ENCODE measurements at regions not wholly inside any gene's neighbourhood (a gene's known extent, or its start where the extent isn't known, plus 50 kb on each side); places are given as distances from the start of the nearest gene placed in this dataset.

GRCh38 chr7:110521357-110521911 lies 569.5 kb upstream of the LRRN3 start:
- Histone ChIP-seq H3K27ac (ENCODE audit: extremely low read length, insufficient read depth, low read length) (peak overlapping the region; percentile 84), H3K9me3 (ENCODE audit: low read length) (peaks cover 5% of the 10 kb centered on the region; the same call in 1 of the 2 replicates), H3K36me3 (replicated peaks in 1 of 2; ENCODE audit: control insufficient read depth in 1 of 2, insufficient read depth in 2 of 2, low read length in 2 of 2) (no peaks in the 10 kb centered on the region), H3K4me3 (replicated peaks in 1 of 3; ENCODE audit: insufficient read depth in 1 of 3, low read depth in 2 of 3, low read length in 3 of 3) (peak overlapping the region in 1 of 3 experiments; percentile 12; a peak in 1 of 6 replicates), H2AFZ (ENCODE audit: low read length) (no peak overlapping the region), H4K20me1 (ENCODE audit: insufficient read depth, low read length) (no peaks in the 10 kb centered on the region), H3K4me1 (ENCODE audit: insufficient read depth, low read length) (peaks cover 36% of the 10 kb centered on the region), H3K79me2 (ENCODE audit: insufficient read depth, low read length) (no peaks in the 10 kb centered on the region), H3K9ac (ENCODE audit: insufficient read depth, low read depth, low read length) (peak overlapping the region; percentile 69; the same call in 1 of the 2 replicates), H3K27me3 (ENCODE audit: control insufficient read depth in 1 of 2, insufficient read depth in 2 of 2, low read length in 2 of 2) (no peaks in the 10 kb centered on the region), H3K4me2 (ENCODE audit: low read depth, low read length) (peak overlapping the region; percentile 55)
- POLR2A ChIA-PET: no interaction called here
- WGBS (ENCODE audit: low lambda C conversion rate): 6% methylated on average over 8 of the region's 8 CpGs
- in situ Hi-C loops (cut with HindIII; ENCODE audit: extremely low pct_ligation_motif_present, low pct_unique_long_range_greater_than_20kb) (no loop called here), intact Hi-C loops (cut with micrococcal nuclease; ENCODE audit: unreplicated experiment) (loop anchor here (10.0 kb wide), 1 partner anchor 503 kb away; no protein-coding TSS in a partner anchor)
- CTCF ChIA-PET (ENCODE audit: low intra/inter-chr PET ratio, low total read pairs): no interaction called here
- BruUV-seq (replicated peaks): no TSS peak
- peak; percentile 50 for DNase-seq (ENCODE audit: low spot score)
- peak; percentile 39 for ATAC-seq
- FAIRE-seq: no peak
- TF ChIP-seq HDAC1 (CRISPR knock-in tag; IDR thresholded peaks at IDR 0.05) (0 out of 2 replicates have a peak, but pooled peaks have one; percentile 27), TERF1 (CRISPR knock-in tag; IDR thresholded peaks at IDR 0.05) (no peak), FOXP1 (IDR thresholded peaks at IDR 0.05) (no peak), FOXP1 (CRISPR knock-in tag; IDR thresholded peaks at IDR 0.05) (peak; percentile 75), CEBPB (IDR thresholded peaks at IDR 0.05; ENCODE audit: borderline replicate concordance, low read depth, low read length) (peak; percentile 10; the same call in 1 of the 2 replicates), FOSL2 (CRISPR knock-in tag; IDR thresholded peaks at IDR 0.05) (0 out of 2 replicates have a peak, but pooled peaks have one; percentile 8), ZNF570 (CRISPR knock-in tag; IDR thresholded peaks at IDR 0.05; ENCODE audit: borderline replicate concordance) (no peak), NFATC3 (CRISPR knock-in tag; IDR thresholded peaks at IDR 0.05) (no peak), ZNF335 (CRISPR knock-in tag; IDR thresholded peaks at IDR 0.05) (no peak), SAP130 (CRISPR knock-in tag; IDR thresholded peaks at IDR 0.05; ENCODE audit: low read depth) (peak; percentile 36; the same call in 1 of the 2 replicates), MAX (IDR thresholded peaks at IDR 0.05) (peak; percentile 38; the same call in 1 of the 2 replicates), ZNF12 (CRISPR knock-in tag; IDR thresholded peaks at IDR 0.05) (peak; percentile 44; the same call in 1 of the 2 replicates), REXO4 (CRISPR knock-in tag; IDR thresholded peaks at IDR 0.05; ENCODE audit: borderline replicate concordance) (no peak), NR2F2 (IDR thresholded peaks at IDR 0.05; ENCODE audit: borderline replicate concordance, low read depth) (peak; percentile 28; the same call in 1 of the 2 replicates), GATAD1 (CRISPR knock-in tag; IDR thresholded peaks at IDR 0.05) (0 out of 2 replicates have a peak, but pooled peaks have one; percentile 19)
- TF ChIP-seq, protein P1, sequence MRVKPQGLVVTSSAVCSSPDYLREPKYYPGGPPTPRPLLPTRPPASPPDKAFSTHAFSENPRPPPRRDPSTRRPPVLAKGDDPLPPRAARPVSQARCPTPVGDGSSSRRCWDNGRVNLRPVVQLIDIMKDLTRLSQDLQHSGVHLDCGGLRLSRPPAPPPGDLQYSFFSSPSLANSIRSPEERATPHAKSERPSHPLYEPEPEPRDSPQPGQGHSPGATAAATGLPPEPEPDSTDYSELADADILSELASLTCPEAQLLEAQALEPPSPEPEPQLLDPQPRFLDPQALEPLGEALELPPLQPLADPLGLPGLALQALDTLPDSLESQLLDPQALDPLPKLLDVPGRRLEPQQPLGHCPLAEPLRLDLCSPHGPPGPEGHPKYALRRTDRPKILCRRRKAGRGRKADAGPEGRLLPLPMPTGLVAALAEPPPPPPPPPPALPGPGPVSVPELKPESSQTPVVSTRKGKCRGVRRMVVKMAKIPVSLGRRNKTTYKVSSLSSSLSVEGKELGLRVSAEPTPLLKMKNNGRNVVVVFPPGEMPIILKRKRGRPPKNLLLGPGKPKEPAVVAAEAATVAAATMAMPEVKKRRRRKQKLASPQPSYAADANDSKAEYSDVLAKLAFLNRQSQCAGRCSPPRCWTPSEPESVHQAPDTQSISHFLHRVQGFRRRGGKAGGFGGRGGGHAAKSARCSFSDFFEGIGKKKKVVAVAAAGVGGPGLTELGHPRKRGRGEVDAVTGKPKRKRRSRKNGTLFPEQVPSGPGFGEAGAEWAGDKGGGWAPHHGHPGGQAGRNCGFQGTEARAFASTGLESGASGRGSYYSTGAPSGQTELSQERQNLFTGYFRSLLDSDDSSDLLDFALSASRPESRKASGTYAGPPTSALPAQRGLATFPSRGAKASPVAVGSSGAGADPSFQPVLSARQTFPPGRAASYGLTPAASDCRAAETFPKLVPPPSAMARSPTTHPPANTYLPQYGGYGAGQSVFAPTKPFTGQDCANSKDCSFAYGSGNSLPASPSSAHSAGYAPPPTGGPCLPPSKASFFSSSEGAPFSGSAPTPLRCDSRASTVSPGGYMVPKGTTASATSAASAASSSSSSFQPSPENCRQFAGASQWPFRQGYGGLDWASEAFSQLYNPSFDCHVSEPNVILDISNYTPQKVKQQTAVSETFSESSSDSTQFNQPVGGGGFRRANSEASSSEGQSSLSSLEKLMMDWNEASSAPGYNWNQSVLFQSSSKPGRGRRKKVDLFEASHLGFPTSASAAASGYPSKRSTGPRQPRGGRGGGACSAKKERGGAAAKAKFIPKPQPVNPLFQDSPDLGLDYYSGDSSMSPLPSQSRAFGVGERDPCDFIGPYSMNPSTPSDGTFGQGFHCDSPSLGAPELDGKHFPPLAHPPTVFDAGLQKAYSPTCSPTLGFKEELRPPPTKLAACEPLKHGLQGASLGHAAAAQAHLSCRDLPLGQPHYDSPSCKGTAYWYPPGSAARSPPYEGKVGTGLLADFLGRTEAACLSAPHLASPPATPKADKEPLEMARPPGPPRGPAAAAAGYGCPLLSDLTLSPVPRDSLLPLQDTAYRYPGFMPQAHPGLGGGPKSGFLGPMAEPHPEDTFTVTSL (CRISPR knock-in tag; IDR thresholded peaks at IDR 0.05; ENCODE audit: borderline replicate concordance): peak; percentile 49; the same call in 1 of the 2 replicates
- TF ChIP-seq, protein P2, sequence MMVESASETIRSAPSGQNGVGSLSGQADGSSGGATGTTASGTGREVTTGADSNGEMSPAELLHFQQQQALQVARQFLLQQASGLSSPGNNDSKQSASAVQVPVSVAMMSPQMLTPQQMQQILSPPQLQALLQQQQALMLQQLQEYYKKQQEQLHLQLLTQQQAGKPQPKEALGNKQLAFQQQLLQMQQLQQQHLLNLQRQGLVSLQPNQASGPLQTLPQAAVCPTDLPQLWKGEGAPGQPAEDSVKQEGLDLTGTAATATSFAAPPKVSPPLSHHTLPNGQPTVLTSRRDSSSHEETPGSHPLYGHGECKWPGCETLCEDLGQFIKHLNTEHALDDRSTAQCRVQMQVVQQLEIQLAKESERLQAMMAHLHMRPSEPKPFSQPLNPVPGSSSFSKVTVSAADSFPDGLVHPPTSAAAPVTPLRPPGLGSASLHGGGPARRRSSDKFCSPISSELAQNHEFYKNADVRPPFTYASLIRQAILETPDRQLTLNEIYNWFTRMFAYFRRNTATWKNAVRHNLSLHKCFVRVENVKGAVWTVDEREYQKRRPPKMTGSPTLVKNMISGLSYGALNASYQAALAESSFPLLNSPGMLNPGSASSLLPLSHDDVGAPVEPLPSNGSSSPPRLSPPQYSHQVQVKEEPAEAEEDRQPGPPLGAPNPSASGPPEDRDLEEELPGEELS (CRISPR knock-in tag; IDR thresholded peaks at IDR 0.05): 0 out of 2 replicates have a peak, but pooled peaks have one; percentile 41
